Loucy (cell line): ENCODE measurements at regions not wholly inside any gene's neighbourhood (a gene's known extent, or its start where the extent isn't known, plus 50 kb on each side); places are given as distances from the start of the nearest gene placed in this dataset.
"Not testable (repeated sequence)": the region's sequence is repeated elsewhere in the genome, so short reads cannot be mapped to it uniquely, and the experiment has no call there.

Experiments used
- EZH2phosphoT487 ChIP-seq: fragments of 200-600 bp; IDR thresholded peaks from 2 replicates; pipeline ENCODE4 v1.6.1; 2018; ENCODE audit warnings: antibody characterized with exemption, mild to moderate bottlenecking, moderate library complexity, borderline replicate concordance
- TF ChIP-seq, protein P1 (sequence below): fragments of 200-600 bp; sonication (generic); conservative IDR thresholded peaks from 2 replicates; pipeline ENCODE4 v1.5.1; 2014; ENCODE audit warnings: mild to moderate bottlenecking, antibody characterized with exemption, low read length

DNA sequence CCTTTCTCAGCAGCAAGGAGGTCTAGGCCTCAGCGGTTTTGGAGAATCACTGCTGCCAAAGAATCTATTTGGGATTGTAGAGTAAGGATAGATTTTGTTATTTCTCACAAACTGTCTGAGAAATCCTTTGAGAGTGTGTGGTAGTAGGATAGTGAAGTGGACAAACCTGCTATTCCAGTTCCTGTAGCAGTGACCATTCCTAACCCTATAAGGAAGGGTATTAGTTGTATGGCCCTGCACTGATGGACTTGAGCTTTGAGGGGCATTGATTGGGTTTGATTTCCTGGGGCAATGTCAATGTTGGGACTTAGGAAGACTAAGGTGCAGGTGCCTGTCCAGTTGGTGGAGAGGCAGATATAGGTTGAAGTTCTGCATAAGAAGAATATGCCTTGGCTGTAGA, 93.6 kb upstream of the TERB2 start:
- TF ChIP-seq, protein P1, sequence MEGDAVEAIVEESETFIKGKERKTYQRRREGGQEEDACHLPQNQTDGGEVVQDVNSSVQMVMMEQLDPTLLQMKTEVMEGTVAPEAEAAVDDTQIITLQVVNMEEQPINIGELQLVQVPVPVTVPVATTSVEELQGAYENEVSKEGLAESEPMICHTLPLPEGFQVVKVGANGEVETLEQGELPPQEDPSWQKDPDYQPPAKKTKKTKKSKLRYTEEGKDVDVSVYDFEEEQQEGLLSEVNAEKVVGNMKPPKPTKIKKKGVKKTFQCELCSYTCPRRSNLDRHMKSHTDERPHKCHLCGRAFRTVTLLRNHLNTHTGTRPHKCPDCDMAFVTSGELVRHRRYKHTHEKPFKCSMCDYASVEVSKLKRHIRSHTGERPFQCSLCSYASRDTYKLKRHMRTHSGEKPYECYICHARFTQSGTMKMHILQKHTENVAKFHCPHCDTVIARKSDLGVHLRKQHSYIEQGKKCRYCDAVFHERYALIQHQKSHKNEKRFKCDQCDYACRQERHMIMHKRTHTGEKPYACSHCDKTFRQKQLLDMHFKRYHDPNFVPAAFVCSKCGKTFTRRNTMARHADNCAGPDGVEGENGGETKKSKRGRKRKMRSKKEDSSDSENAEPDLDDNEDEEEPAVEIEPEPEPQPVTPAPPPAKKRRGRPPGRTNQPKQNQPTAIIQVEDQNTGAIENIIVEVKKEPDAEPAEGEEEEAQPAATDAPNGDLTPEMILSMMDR = not testable (repeated sequence)
- TF ChIP-seq EZH2phosphoT487 = not testable (repeated sequence)
